Thymus (tissue), 11 donors: ENCODE measurements at regions not wholly inside any gene's neighbourhood (a gene's known extent, or its start where the extent isn't known, plus 50 kb on each side); places are given as distances from the start of the nearest gene placed in this dataset.

Experiments
- DNase-seq, 9 donors: peaks; one replicate each; pipeline ENCODE4 v3.0.0-alpha.2; 2013; ENCODE audit warnings: low spot score in 9 of 9, low read depth in 6 of 9, missing footprints in 1 of 9
- H3K27ac ChIP-seq, 2 donors: one replicate each; pipeline ENCODE4 v1.5.1; 2013; ENCODE audit warnings: control low read depth in 1 of 2, low read depth in 1 of 2, low read length in 1 of 2, mild to moderate bottlenecking in 1 of 2, moderate library complexity in 1 of 2
- H3K27me3 ChIP-seq, 2 donors: one replicate each; pipeline ENCODE4 v1.5.1; 2013; ENCODE audit warnings: low read length in 1 of 2; ENCODE audit not compliant: control insufficient read depth in 2 of 2, insufficient read depth in 1 of 2
- H3K36me3 ChIP-seq, 2 donors: one replicate each; pipeline ENCODE4 v1.5.1; 2013; ENCODE audit warnings: low read length in 1 of 2, mild to moderate bottlenecking in 1 of 2, moderate library complexity in 1 of 2; ENCODE audit not compliant: control insufficient read depth in 2 of 2, insufficient read depth in 2 of 2
- H3K4me1 ChIP-seq, 2 donors: one replicate each; pipeline ENCODE4 v1.5.1; 2013; ENCODE audit warnings: low read length in 2 of 2; ENCODE audit not compliant: control insufficient read depth in 2 of 2, insufficient read depth in 2 of 2
- H3K4me3 ChIP-seq, 2 donors: one replicate each; pipeline ENCODE4 v1.5.1; 2013; ENCODE audit warnings: low read length in 2 of 2, control low read depth in 1 of 2, mild to moderate bottlenecking in 1 of 2
- H3K9me3 ChIP-seq, 2 donors: one replicate each; pipeline ENCODE4 v1.5.1; 2013; ENCODE audit warnings: low read length in 1 of 2, mild to moderate bottlenecking in 1 of 2; ENCODE audit not compliant: control insufficient read depth in 2 of 2, insufficient read depth in 1 of 2
- WGBS: extraction: QIAGEN DNeasy Blood & Tissue Kit; methylation state at CpG from one replicate; pipeline ENCODE4 v1.1.7; 2013; 5-methylcytosine and 5-hydroxymethylcytosine counted together
- donor health status: healthy.

GRCh38 chr18:46315161-46315560, 211.0 kb downstream of the HAUS1 start:
- no peak overlapping the region for H3K4me3 ChIP-seq
- no peak for DNase-seq
- 99% methylated on average over 2 of the region's 2 CpGs for WGBS
- H3K36me3 ChIP-seq, result no peaks in the 10 kb centered on the region
- no peaks in the 10 kb centered on the region for H3K27me3 ChIP-seq
- H3K4me1 ChIP-seq, result peaks cover 0 to 4% of the 10 kb centered on the region in 2 donors
- H3K9me3 ChIP-seq, result no peaks in the 10 kb centered on the region
- no peak overlapping the region for H3K27ac ChIP-seq

GRCh38 chr18:46318356-46318755, 214.2 kb downstream of the HAUS1 start:
- Histone ChIP-seq H3K9me3 (no peaks in the 10 kb centered on the region), H3K36me3 (no peaks in the 10 kb centered on the region), H3K27me3 (no peaks in the 10 kb centered on the region), H3K4me1 (no peaks in the 10 kb centered on the region), H3K4me3 (no peak overlapping the region), H3K27ac (no peak overlapping the region)
- 94% methylated on average over 5 of the region's 5 CpGs for WGBS
- no peak for DNase-seq

- Histone ChIP-seq H3K9me3 (no peaks in the 10 kb centered on the region), H3K27ac (no peak overlapping the region), H3K36me3 (no peaks in the 10 kb centered on the region), H3K4me3 (no peak overlapping the region), H3K27me3 (no peaks in the 10 kb centered on the region), H3K4me1 (peaks cover 0 to 5% of the 10 kb centered on the region in 2 donors)
- DNase-seq, result no peak
- 94% methylated on average over 1 of the region's 1 CpG for WGBS
These were observed 215.6 kb downstream of the HAUS1 start for GRCh38 chr18:46319783-46320182.

DNA sequence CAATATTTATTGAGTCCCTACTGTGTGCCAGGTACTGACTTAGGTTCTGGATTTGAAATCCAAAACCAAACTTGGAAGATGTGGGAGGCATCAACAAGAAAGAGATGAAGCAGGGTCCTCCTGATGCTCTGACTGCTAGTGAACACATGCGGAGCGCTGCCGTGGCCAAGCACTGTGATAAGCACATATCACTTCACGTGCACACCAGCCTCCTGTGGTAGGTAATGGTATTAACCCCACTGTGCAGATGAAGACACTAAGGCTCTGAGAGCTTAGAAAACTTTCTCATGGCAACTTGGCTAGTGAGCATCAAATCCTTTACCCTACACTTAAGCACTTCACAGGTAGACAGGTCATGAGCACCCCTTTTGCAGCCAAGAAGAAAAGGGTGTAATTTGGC, 216.1 kb downstream of the HAUS1 start:
- H3K4me1 ChIP-seq, result peaks cover 0 to 5% of the 10 kb centered on the region in 2 donors
- no peak overlapping the region for H3K4me3 ChIP-seq
- WGBS, result 96% methylated on average over 4 of the region's 4 CpGs
- no peak for DNase-seq
- no peaks in the 10 kb centered on the region for H3K9me3 ChIP-seq
- no peak overlapping the region for H3K27ac ChIP-seq
- H3K36me3 ChIP-seq, result no peaks in the 10 kb centered on the region
- no peaks in the 10 kb centered on the region for H3K27me3 ChIP-seq

DNA sequence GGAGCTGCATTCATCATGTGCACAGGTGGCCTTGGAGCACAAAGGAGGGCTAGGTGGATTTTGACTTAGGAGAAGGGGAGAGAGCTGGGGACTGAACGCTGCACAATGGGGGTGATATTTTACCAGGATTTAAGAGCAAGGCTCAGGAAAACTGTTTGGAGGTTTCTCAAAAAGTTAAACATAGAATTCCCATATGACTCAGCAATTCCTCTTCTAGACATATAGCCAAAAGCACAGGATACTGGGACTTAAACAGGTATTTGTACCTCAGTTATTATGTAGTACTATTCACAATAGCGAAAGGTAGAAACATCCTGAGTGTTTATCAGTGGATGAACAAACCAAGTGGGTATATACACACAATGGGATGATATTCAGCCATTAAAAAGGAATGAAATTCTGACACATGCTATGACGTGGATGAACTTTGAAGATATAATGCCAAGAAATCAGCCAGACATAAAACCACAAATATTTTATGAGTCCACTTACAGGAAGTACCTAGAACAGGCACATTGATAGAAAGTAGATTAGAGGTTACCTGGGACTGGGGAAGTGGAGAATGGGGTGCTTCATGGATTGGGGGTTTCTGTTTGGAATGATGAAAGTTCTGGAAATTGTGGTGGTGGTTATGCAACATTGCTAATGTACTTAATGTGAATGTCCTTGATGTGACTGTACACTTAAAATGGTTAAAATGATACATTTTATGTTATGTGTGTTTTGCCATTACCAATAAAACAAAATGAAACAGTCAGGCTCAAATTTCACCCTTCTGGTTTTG, 216.9 kb downstream of the HAUS1 start:
- Histone ChIP-seq H3K36me3 (no peaks in the 10 kb centered on the region), H3K27ac (no peak overlapping the region), H3K27me3 (no peaks in the 10 kb centered on the region), H3K9me3 (no peaks in the 10 kb centered on the region), H3K4me3 (no peak overlapping the region), H3K4me1 (peaks cover 0 to 5% of the 10 kb centered on the region in 2 donors)
- WGBS, result 85% methylated on average over 3 of the region's 3 CpGs
- no peak for DNase-seq

DNA sequence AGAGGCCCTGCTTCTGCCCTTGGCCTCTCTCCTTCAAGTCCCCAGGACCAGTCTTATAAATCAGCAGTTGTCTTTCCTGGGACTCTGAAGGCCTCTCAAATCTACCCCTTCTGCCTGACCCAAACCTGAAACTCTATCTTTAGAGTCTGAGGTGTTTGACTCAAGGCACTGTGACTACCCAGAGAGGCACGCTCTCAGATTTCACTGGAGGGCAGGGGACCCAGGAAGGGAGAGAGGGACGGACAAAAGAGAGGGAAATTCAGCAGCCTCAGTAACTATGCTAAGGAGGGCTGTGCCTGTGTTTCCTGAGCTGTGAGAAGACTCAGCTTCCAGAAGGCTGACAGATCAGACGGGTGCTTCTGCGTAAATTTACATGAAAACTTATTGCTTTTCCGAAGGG, 217.8 kb downstream of the HAUS1 start:
- Histone ChIP-seq H3K4me3 (no peak overlapping the region), H3K4me1 (peaks cover 0 to 5% of the 10 kb centered on the region in 2 donors), H3K27ac (no peak overlapping the region), H3K36me3 (no peaks in the 10 kb centered on the region), H3K9me3 (no peaks in the 10 kb centered on the region), H3K27me3 (no peaks in the 10 kb centered on the region)
- 94% methylated on average over 5 of the region's 5 CpGs for WGBS
- no peak for DNase-seq

DNA sequence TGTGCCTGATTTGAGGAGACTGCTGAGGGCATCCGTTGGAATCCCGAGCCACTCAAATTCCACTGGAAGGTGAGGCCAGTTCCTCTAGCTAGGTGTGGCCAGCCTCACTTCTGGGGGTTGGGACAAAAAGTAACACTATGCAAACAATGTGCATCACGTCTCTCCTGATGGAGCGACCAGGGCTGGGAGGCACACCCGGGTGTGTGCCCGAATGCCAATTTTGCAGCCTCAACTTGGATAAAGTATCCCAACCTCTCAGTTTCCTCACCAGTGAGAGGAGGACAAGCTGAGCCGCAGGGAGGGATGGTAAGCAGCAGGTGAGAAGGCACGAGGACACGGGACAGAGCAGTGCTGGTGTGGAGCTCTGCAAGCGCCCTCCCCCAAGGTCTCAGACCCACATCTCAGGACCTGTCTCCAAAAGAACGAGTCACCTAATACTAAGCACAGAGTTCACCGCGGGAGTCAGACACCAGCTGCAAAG, 218.3 kb downstream of the HAUS1 start:
- Histone ChIP-seq H3K27ac (no peak overlapping the region), H3K4me3 (no peak overlapping the region), H3K9me3 (no peaks in the 10 kb centered on the region), H3K27me3 (no peaks in the 10 kb centered on the region), H3K4me1 (peaks cover 0 to 5% of the 10 kb centered on the region in 2 donors), H3K36me3 (no peaks in the 10 kb centered on the region)
- 89% methylated on average over 13 of the region's 13 CpGs for WGBS
- no peak for DNase-seq

- Histone ChIP-seq H3K4me1 (peaks cover 0 to 5% of the 10 kb centered on the region in 2 donors), H3K9me3 (no peaks in the 10 kb centered on the region), H3K27ac (no peak overlapping the region), H3K36me3 (no peaks in the 10 kb centered on the region), H3K4me3 (no peak overlapping the region), H3K27me3 (no peaks in the 10 kb centered on the region)
- no peak for DNase-seq
- 95% methylated on average over 7 of the region's 7 CpGs for WGBS
These were observed 218.8 kb downstream of the HAUS1 start for GRCh38 chr18:46322941-46323340.

- peak in 1 of 9 donors; percentile 54 for DNase-seq
- Histone ChIP-seq H3K4me3 (no peak overlapping the region), H3K4me1 (peaks cover 0 to 5% of the 10 kb centered on the region in 2 donors), H3K27ac (no peak overlapping the region), H3K27me3 (no peaks in the 10 kb centered on the region), H3K36me3 (no peaks in the 10 kb centered on the region), H3K9me3 (no peaks in the 10 kb centered on the region)
- WGBS, result 95% methylated on average over 4 of the region's 4 CpGs
These were observed 220.1 kb downstream of the HAUS1 start for GRCh38 chr18:46324087-46324955.
